SKM-1 treated with dmso at 0.1 percent for 144 hours (cell line): ENCODE measurements at regions not wholly inside any gene's neighbourhood (a gene's known extent, or its start where the extent isn't known, plus 50 kb on each side); places are given as distances from the start of the nearest gene placed in this dataset.
A peak's percentile ranks its signal among the peaks of the same experiment; 100 is the strongest.
"Not testable (repeated sequence)": the region's sequence is repeated elsewhere in the genome, so short reads cannot be mapped to it uniquely, and the experiment has no call there.

Source experiments
- DNase-seq: peaks from one replicate; lab custom pipeline; 2025; ENCODE audit not compliant: unreplicated experiment; lab: John Stamatoyannopoulos, UW

DNA sequence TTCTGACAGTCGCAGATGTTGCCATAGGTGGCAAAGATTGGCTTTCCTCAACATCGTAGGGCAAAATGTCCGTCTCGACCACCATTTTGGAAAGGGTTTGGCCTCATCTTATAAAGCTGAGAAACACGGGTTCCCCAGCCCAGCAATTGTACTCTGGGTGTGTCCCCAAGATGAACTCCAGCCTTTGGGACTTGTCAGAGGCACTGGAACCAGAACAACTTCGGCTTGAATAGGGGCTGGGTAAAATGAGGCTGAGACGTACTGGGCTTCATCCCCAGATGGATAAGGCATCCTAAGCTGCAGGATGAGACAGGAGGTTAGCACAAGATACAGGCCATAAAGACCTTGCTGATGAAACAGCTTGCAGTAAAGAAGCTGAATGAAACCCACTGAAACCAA is 151.9 kb downstream of the CRLF2 start:
- no peak for DNase-seq

- no peak for DNase-seq
These were observed 152.6 kb downstream of the CRLF2 start for GRCh38 chrX:1059576-1060561.

- not testable (repeated sequence) for DNase-seq
These were observed 158.8 kb downstream of the CRLF2 start for GRCh38 chrX:1053600-1053999.

- no peak for DNase-seq
These were observed 159.4 kb downstream of the CRLF2 start for GRCh38 chrX:1053072-1053471.

DNA sequence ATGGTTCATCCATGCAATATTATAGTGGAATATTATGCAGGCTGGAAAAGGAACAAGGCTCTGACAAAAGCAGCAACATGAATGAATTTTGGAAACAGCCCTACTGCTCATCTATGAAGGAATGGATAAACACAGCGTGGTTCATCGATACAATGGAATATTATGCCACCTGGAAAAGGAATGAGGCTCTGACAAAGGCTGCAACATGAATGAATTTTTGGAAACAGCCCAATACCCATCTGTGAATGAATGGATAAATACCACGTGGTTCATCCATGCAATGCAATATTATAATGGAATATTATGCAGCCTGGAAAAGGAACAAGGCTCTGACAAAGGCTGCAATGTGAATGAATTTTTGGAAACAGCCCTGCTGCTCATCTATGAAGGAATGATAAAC is 160.4 kb downstream of the CRLF2 start:
- DNase-seq, result no peak

DNA sequence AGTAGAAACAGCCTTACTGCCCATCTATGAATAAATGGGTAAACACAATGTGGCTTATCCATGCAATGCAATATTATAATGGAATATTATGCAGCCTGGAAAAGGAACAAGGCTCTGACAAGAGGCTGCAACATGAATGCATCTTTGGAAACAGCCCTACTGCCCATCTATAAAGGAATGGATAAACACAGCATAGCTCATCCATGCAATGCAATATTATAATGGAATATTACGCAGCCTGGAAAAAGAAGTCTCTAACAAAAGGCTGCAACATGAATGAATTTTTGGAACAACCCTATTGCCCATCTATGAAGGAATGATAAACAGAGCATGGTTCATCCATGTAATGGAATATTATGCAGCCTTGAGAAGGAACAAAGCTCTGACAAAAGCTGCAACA is 161.0 kb downstream of the CRLF2 start:
- no peak for DNase-seq

- DNase-seq, result no peak
These were observed 166.7 kb downstream of the CRLF2 start for GRCh38 chrX:1045680-1046314.

- DNase-seq, result no peak
These were observed 171.4 kb downstream of the CRLF2 start for GRCh38 chrX:1041091-1041490.

DNA sequence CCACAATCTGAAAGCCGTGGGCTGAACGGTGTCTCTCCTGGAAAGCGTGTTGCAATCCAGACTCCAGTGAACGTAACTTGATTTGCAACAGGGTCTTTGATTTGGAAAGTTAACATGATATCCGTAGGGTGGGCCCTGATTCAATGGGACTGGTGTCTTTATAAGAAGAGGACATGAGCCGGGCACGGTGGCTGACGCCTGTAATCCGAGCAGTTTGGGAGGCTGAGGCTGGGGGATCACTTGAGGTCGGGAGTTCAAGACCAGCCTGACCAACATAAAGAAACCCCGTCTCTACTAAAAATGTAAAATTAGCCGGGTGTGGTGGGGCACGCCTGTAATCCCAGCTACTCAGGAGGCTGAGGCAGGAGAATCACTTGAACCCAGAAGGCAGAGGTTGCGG is 176.5 kb downstream of the CRLF2 start:
- DNase-seq, result not testable (repeated sequence)

GRCh38 chrX:1035206-1035605 is 177.2 kb downstream of the CRLF2 start:
- DNase-seq, result no peak

DNA sequence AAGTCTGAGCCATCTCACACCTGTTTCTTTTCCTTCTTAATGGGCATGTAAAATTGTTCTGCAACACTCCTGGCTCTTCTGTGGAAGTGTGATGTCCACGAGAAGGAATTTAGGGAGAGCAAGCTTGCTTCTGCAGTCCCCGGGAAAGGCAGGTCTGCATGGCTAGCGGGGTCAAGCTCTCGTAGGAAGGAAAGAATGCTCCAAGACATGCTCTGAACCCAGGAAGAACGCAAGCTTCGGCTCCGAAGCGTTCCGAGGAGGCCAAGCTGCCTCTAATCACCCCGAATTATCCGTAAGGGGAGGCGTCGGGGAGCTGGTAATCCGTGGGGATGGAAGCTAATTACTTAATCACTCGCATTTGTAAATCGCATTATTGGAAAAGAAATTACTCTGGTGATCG is 177.7 kb downstream of the CRLF2 start:
- no peak for DNase-seq

- no peak for DNase-seq
These were observed 180.7 kb downstream of the CRLF2 start for GRCh38 chrX:1031521-1032430.

- no peak for DNase-seq
These were observed 183.0 kb downstream of the CRLF2 start for GRCh38 chrX:1029494-1029893.

DNA sequence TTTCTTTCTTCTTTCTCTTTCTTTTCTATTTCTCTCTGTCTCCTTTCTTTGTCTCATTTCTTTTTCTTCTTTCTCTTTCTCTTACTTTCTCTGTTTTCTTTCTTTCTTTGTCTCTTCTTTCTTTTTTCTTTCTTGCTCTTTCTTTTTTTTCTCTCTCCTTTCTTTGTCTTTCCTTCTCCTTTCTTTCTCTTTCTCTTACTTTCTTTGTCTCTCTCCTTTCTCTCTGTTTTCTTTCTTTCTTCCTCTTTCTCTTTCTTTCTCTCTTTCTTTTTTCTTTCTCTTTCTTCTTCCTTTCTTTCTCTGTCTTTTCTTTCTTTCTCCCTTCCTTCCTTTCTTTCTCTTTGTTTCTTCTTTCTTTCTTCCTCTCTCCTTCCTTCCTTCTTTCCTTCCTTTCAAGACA is 184.8 kb downstream of the CRLF2 start:
- no peak for DNase-seq

DNA sequence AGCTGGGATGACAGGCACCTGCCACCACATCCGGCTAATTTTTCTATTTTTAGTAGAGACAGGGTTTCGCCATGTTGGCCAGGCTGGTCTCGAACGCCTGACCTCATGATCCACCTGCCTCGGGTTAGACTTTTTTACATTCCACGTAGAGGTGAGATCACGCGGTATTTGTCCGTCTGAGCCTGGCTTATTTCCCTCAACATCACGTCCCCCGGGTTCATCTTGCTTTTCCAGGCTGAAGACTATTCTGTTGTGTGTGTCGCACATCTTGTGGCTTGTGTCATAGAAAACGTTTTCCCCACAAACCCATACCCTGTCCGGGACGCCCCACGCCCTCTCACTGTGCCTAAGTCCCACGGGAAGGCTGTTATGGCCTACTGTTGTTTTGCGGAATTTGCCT is 185.3 kb downstream of the CRLF2 start:
- peak; percentile 35 for DNase-seq

- DNase-seq, result peak; percentile 80
These were observed 186.0 kb downstream of the CRLF2 start for GRCh38 chrX:1026263-1027015.

DNA sequence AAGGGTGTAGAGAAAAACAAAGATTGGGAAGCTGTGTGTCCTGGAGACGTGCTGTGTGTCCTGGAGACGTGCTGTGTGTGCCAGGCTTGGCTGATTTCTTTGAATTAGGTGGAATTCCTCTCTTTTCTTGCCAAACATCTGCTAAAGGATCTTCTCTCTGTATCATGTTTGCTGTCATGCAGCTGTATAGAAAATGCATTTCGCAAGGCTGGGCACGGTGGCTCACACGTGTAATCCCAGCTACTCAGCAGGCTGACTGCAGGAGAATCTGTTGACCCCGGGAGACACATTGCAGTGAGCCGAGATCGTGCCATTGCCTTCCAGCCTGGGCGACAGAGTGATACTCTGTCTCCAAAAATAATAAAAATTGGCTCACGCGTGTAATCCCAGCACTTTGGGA is 187.0 kb downstream of the CRLF2 start:
- no peak for DNase-seq

- DNase-seq, result no peak
These were observed 188.8 kb downstream of the CRLF2 start for GRCh38 chrX:1023676-1024075.

GRCh38 chrX:1021314-1021993 is 191.0 kb downstream of the CRLF2 start:
- DNase-seq, result not testable (repeated sequence)

DNA sequence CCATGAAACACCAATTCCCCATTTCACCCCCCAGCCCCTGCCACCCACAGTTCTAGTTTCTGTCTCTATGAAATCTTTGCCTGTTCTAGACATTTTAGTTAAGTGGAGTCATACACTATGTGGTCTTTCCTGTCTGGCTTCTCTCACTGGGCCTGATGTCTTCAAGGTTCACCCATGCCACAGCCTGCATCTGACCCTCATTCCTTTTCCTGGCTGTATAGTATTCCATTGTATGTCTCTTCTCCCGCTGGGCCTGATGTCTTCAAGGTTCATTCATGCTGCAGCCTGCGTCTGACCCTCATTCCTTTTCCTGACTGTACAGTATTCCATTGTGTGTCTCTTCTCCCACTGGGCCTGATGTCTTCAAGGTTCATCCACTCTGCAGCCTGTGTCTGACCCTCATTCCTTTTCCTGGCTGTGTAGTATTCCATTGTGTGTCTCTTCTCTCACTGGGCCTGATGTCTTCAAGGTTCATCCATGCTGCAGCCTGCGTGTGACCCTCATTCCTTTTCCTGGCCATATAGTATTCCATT is 191.7 kb downstream of the CRLF2 start:
- DNase-seq, result no peak
